Right cardiac atrium (tissue), 5 donors: ENCODE measurements at regions not wholly inside any gene's neighbourhood (a gene's known extent, or its start where the extent isn't known, plus 50 kb on each side); places are given as distances from the start of the nearest gene placed in this dataset.

Source experiments
- ATAC-seq, 2 donors: fragments of 200-7000 bp; cut with Tn5 transposase; one replicate each; pipeline versions ENCODE4 v1.8.0 to v1.9.1; 2020; ENCODE audit warnings: moderate library complexity in 2 of 2, mild to moderate bottlenecking in 1 of 2
- DNase-seq, 3 donors: peaks; one replicate each; pipeline ENCODE4 v3.0.0-alpha.2; 2020
- H3K27ac ChIP-seq: one replicate; pipeline ENCODE4 v1.5.1; 2013; ENCODE audit warnings: mild to moderate bottlenecking, low read length, control low read depth, moderate library complexity
- H3K27me3 ChIP-seq: one replicate; pipeline ENCODE4 v1.6.1; 2013; ENCODE audit not compliant: control insufficient read depth, insufficient read depth
- H3K4me1 ChIP-seq: one replicate; pipeline ENCODE4 v1.6.1; 2013; ENCODE audit warnings: low read length; ENCODE audit not compliant: control insufficient read depth, insufficient read depth
- H3K4me3 ChIP-seq: one replicate; pipeline ENCODE4 v1.5.1; 2013; ENCODE audit warnings: low read length, control low read depth
- H3K9me3 ChIP-seq: one replicate; pipeline ENCODE4 v1.6.1; 2013; ENCODE audit warnings: low read length; ENCODE audit not compliant: control insufficient read depth
- WGBS: extraction: QIAGEN DNeasy Blood & Tissue Kit; methylation state at CpG from one replicate; pipeline ENCODE4 v1.1.7; 2013; 5-methylcytosine and 5-hydroxymethylcytosine counted together
- intact Hi-C, 4 donors: fragments of 100-400 bp; cut with DNase I; formaldehyde crosslinking; loops; one replicate each; pipeline versions ENCODE4 v1.11.0 to v1.14.0; 2022 to 2023
- donor health status: healthy with polysubstance abuse.
- donor health status: DM: no; HTN: yes; CAD: no.
- donor health status: DM: no; HTN: no; CAD: no.
- donor health status: DM: no; HTN: yes; CAD: no; lungs with severe emphysema.
- donor health status: DM: yes; HTN: yes; CAD: no.

GRCh38 chr15:23924686-23925085 lies 237.6 kb upstream of the NDN start:
- Histone ChIP-seq H3K27me3 (no peaks in the 10 kb centered on the region), H3K27ac (no peak overlapping the region), H3K9me3 (no peaks in the 10 kb centered on the region), H3K4me3 (no peak overlapping the region), H3K4me1 (no peaks in the 10 kb centered on the region)
- 63% methylated on average over 3 of the region's 3 CpGs for WGBS
- ATAC-seq (no peak), DNase-seq (no peak)
- intact Hi-C loops = no loop called here

GRCh38 chr15:23954931-23955330 lies 267.8 kb upstream of the NDN start:
- Histone ChIP-seq H3K4me1 (no peaks in the 10 kb centered on the region), H3K4me3 (no peak overlapping the region), H3K27me3 (no peaks in the 10 kb centered on the region), H3K9me3 (no peaks in the 10 kb centered on the region), H3K27ac (no peak overlapping the region)
- ATAC-seq (peak in 1 of 2 donors; percentile 33), DNase-seq (no peak)
- WGBS = 76% methylated on average over 14 of the region's 14 CpGs
- intact Hi-C loops = no loop called here

GRCh38 chr15:23983500-23984259 lies 296.6 kb upstream of the NDN start:
- Histone ChIP-seq H3K27me3 (no peaks in the 10 kb centered on the region), H3K4me1 (no peaks in the 10 kb centered on the region), H3K27ac (no peak overlapping the region), H3K4me3 (no peak overlapping the region), H3K9me3 (no peaks in the 10 kb centered on the region)
- DNase-seq (no peak), ATAC-seq (no peak)
- WGBS = 65% methylated on average over 5 of the region's 5 CpGs
- intact Hi-C loops = no loop called here

- ATAC-seq (no peak), DNase-seq (no peak)
- Histone ChIP-seq H3K4me3 (no peak overlapping the region), H3K4me1 (no peaks in the 10 kb centered on the region), H3K9me3 (no peaks in the 10 kb centered on the region), H3K27ac (no peak overlapping the region), H3K27me3 (no peaks in the 10 kb centered on the region)
- 69% methylated on average over 4 of the region's 4 CpGs for WGBS
- intact Hi-C loops = no loop called here
Observed at GRCh38 chr15:23994273-23994672, 307.2 kb upstream of the NDN start.

GRCh38 chr15:23998056-23998455 lies 311.0 kb upstream of the NDN start:
- H3K27me3 ChIP-seq = no peaks in the 10 kb centered on the region
- no peaks in the 10 kb centered on the region for H3K4me1 ChIP-seq
- H3K9me3 ChIP-seq = no peaks in the 10 kb centered on the region
- intact Hi-C loops = no loop called here
- no peak overlapping the region for H3K27ac ChIP-seq
- no peak overlapping the region for H3K4me3 ChIP-seq
- DNase-seq (no peak), ATAC-seq (no peak)
- WGBS = 28% methylated on average over 1 of the region's 1 CpG

- Histone ChIP-seq H3K27ac (no peak overlapping the region), H3K4me1 (no peaks in the 10 kb centered on the region), H3K9me3 (no peaks in the 10 kb centered on the region), H3K27me3 (no peaks in the 10 kb centered on the region), H3K4me3 (no peak overlapping the region)
- 25% methylated on average over 1 of the region's 1 CpG for WGBS
- intact Hi-C loops = no loop called here
- ATAC-seq (no peak), DNase-seq (no peak)
Observed at GRCh38 chr15:24008476-24008875, 321.4 kb upstream of the NDN start.

- no peak overlapping the region for H3K27ac ChIP-seq
- H3K27me3 ChIP-seq = no peaks in the 10 kb centered on the region
- H3K4me3 ChIP-seq = no peak overlapping the region
- WGBS = 74% methylated on average over 1 of the region's 1 CpG
- no peak for ATAC-seq
- DNase-seq = no peak
- H3K4me1 ChIP-seq = no peaks in the 10 kb centered on the region
- H3K9me3 ChIP-seq = no peaks in the 10 kb centered on the region
- intact Hi-C loops = no loop called here
Observed at GRCh38 chr15:24017470-24017869, 330.4 kb upstream of the NDN start.

- intact Hi-C loops = no loop called here
- no peak overlapping the region for H3K27ac ChIP-seq
- DNase-seq (no peak), ATAC-seq (no peak)
- peaks cover 2% of the 10 kb centered on the region for H3K9me3 ChIP-seq
- no peak overlapping the region for H3K4me3 ChIP-seq
- H3K27me3 ChIP-seq = no peaks in the 10 kb centered on the region
- 45% methylated on average over 1 of the region's 1 CpG for WGBS
- no peaks in the 10 kb centered on the region for H3K4me1 ChIP-seq
Observed at GRCh38 chr15:24039683-24040082, 352.6 kb upstream of the NDN start.

- Histone ChIP-seq H3K9me3 (no peaks in the 10 kb centered on the region), H3K27me3 (no peaks in the 10 kb centered on the region), H3K27ac (no peak overlapping the region), H3K4me3 (no peak overlapping the region), H3K4me1 (no peaks in the 10 kb centered on the region)
- DNase-seq (no peak), ATAC-seq (no peak)
- intact Hi-C loops = no loop called here
- WGBS = 58% methylated on average over 10 of the region's 10 CpGs
Observed at GRCh38 chr15:24054547-24055245, 367.6 kb upstream of the NDN start.

- no peak for DNase-seq
- no peaks in the 10 kb centered on the region for H3K9me3 ChIP-seq
- H3K27ac ChIP-seq = no peak overlapping the region
- intact Hi-C loops = no loop called here
- H3K4me3 ChIP-seq = no peak overlapping the region
- H3K27me3 ChIP-seq = no peaks in the 10 kb centered on the region
- 53% methylated on average over 10 of the region's 10 CpGs for WGBS
- no peaks in the 10 kb centered on the region for H3K4me1 ChIP-seq
- ATAC-seq = no peak
Observed at GRCh38 chr15:24067733-24068501, 380.8 kb upstream of the NDN start.

GRCh38 chr15:24075420-24076089 lies 388.4 kb upstream of the NDN start:
- Histone ChIP-seq H3K4me1 (no peaks in the 10 kb centered on the region), H3K4me3 (no peak overlapping the region), H3K9me3 (no peaks in the 10 kb centered on the region), H3K27ac (no peak overlapping the region), H3K27me3 (no peaks in the 10 kb centered on the region)
- WGBS = 61% methylated on average over 2 of the region's 2 CpGs
- intact Hi-C loops = no loop called here
- no peak for DNase-seq
- no peak for ATAC-seq
